Esophagus squamous epithelium (tissue), 4 donors: ENCODE measurements at regions not wholly inside any gene's neighbourhood (a gene's known extent, or its start where the extent isn't known, plus 50 kb on each side); places are given as distances from the start of the nearest gene placed in this dataset.

ENCODE experiments used
- POLR2A ChIP-seq, 4 donors: fragments of 450-650 bp; IDR thresholded peaks; one replicate each; pipeline ENCODE4 v1.6.1; 2017; ENCODE audit warnings: antibody characterized with exemption in 4 of 4, mild to moderate bottlenecking in 4 of 4, moderate library complexity in 3 of 4
- TF ChIP-seq, protein P1 (sequence below), 6 experiments: fragments of 450-650 bp in 4 of 6; fragments of 200-600 bp in 2 of 6; sonication (generic) in 2 of 6; IDR thresholded peaks; one replicate each; pipeline ENCODE4 v1.5.1; 2016 to 2019; ENCODE audit warnings: antibody characterized with exemption in 6 of 6, mild to moderate bottlenecking in 4 of 6, moderate library complexity in 4 of 6

DNA sequence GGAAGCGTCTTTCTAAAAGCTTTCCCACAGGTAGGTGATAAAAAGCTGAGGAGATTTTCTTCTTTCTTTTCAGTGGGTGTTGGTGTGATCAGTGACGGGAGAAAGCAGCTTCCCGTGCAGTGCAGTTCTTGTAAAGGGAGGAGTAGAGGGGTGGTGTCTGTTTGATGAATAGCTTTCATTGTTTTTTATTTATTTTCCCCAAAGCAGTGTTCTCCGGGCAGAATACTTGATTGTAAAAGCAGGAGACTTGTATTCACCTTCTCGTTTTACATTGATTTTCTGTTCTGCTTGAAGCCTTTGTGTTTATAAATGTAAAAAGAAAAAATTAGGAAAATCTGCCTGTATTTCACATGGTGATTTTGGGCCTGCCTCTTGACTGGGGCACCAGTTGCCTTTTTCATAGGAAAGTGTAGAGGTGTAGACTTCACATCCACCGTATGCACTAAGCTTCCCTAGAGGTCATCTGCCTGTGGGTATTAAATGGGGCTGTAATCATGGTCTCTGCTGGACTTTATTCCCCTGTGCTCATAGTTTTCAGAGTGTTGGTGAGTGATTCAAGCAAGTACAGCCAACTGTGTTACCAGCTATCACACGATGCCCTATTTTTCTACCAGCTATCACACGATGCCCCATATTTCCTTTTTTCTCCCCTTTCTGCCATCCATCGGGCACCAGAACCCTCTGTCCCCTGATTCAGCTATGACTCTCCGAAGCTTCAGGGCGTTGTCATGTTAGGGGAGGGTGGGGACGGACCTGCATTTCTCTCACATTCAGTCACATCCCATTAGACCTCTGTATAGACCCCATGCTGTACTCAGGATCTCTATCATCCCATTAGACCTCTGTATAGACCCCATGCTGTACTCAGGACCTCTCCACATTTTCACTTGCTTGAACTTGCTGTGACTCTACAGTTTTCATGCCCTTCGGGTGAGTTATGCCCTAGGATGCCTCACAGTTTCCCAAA is 526.5 kb downstream of the TRIML1 start:
- TF ChIP-seq, protein P1, sequence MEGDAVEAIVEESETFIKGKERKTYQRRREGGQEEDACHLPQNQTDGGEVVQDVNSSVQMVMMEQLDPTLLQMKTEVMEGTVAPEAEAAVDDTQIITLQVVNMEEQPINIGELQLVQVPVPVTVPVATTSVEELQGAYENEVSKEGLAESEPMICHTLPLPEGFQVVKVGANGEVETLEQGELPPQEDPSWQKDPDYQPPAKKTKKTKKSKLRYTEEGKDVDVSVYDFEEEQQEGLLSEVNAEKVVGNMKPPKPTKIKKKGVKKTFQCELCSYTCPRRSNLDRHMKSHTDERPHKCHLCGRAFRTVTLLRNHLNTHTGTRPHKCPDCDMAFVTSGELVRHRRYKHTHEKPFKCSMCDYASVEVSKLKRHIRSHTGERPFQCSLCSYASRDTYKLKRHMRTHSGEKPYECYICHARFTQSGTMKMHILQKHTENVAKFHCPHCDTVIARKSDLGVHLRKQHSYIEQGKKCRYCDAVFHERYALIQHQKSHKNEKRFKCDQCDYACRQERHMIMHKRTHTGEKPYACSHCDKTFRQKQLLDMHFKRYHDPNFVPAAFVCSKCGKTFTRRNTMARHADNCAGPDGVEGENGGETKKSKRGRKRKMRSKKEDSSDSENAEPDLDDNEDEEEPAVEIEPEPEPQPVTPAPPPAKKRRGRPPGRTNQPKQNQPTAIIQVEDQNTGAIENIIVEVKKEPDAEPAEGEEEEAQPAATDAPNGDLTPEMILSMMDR (IDR thresholded peaks at IDR 0.05), result no peak
- TF ChIP-seq POLR2A (IDR thresholded peaks at IDR 0.05), result no peak
